Glutamatergic neuron (in vitro differentiated cells): ENCODE measurements at regions not wholly inside any gene's neighbourhood (a gene's known extent, or its start where the extent isn't known, plus 50 kb on each side); places are given as distances from the start of the nearest gene placed in this dataset.

Experiments
- DNase-seq: peaks from one replicate; pipeline ENCODE4 v3.0.0; 2022
- H3K27ac Mint-ChIP-seq: one replicate; pipeline ENCODE4 v1.8.0; 2020; ENCODE audit warnings: mild to moderate bottlenecking, mixed read lengths, inconsistent platforms; ENCODE audit not compliant: unreplicated experiment
- H3K27me3 Mint-ChIP-seq: one replicate; pipeline ENCODE4 v1.8.0; 2020; ENCODE audit warnings: mild to moderate bottlenecking, moderate library complexity, mixed read lengths, inconsistent platforms; ENCODE audit not compliant: unreplicated experiment
- H3K36me3 Mint-ChIP-seq: one replicate; pipeline ENCODE4 v1.8.0; 2020; ENCODE audit warnings: mild to moderate bottlenecking, mixed read lengths, inconsistent platforms; ENCODE audit not compliant: unreplicated experiment
- H3K4me1 Mint-ChIP-seq: one replicate; pipeline ENCODE4 v1.8.0; 2020; ENCODE audit warnings: mild to moderate bottlenecking, low read depth, mixed read lengths, inconsistent platforms; ENCODE audit not compliant: unreplicated experiment
- H3K4me3 Mint-ChIP-seq: one replicate; pipeline ENCODE4 v1.8.0; 2020; ENCODE audit warnings: mild to moderate bottlenecking, mixed read lengths, inconsistent platforms; ENCODE audit not compliant: unreplicated experiment
- H3K9me3 Mint-ChIP-seq: one replicate; pipeline ENCODE4 v1.8.0; 2020; ENCODE audit warnings: mild to moderate bottlenecking, moderate library complexity, mixed read lengths, inconsistent platforms; ENCODE audit not compliant: unreplicated experiment
- TF ChIP-seq, protein P1 (sequence below): fragments of 200-600 bp; sonication (generic); IDR thresholded peaks from one replicate; pipeline ENCODE4 v1.5.0; 2021; ENCODE audit not compliant: partially characterized antibody, unreplicated experiment

- Mint-ChIP-seq H3K36me3 (no peaks in the 10 kb centered on the region), H3K4me3 (no peak overlapping the region), H3K4me1 (peaks cover 10% of the 10 kb centered on the region), H3K27ac (no peak overlapping the region), H3K9me3 (no peaks in the 10 kb centered on the region), H3K27me3 (peaks cover 3% of the 10 kb centered on the region)
- TF ChIP-seq, protein P1, sequence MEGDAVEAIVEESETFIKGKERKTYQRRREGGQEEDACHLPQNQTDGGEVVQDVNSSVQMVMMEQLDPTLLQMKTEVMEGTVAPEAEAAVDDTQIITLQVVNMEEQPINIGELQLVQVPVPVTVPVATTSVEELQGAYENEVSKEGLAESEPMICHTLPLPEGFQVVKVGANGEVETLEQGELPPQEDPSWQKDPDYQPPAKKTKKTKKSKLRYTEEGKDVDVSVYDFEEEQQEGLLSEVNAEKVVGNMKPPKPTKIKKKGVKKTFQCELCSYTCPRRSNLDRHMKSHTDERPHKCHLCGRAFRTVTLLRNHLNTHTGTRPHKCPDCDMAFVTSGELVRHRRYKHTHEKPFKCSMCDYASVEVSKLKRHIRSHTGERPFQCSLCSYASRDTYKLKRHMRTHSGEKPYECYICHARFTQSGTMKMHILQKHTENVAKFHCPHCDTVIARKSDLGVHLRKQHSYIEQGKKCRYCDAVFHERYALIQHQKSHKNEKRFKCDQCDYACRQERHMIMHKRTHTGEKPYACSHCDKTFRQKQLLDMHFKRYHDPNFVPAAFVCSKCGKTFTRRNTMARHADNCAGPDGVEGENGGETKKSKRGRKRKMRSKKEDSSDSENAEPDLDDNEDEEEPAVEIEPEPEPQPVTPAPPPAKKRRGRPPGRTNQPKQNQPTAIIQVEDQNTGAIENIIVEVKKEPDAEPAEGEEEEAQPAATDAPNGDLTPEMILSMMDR: no peak
- DNase-seq: no peak
Measured at GRCh38 chr10:36448760-36449691, 676.4 kb upstream of the ANKRD30A start.

- no peak for DNase-seq
- Mint-ChIP-seq H3K36me3 (no peaks in the 10 kb centered on the region), H3K9me3 (no peaks in the 10 kb centered on the region), H3K27ac (no peak overlapping the region), H3K27me3 (peaks cover 3% of the 10 kb centered on the region), H3K4me1 (peaks cover 10% of the 10 kb centered on the region), H3K4me3 (no peak overlapping the region)
- TF ChIP-seq, protein P1: no peak
Measured at GRCh38 chr10:36446881-36447280, 678.5 kb upstream of the ANKRD30A start.

GRCh38 chr10:36443233-36443632 lies 682.2 kb upstream of the ANKRD30A start:
- no peak for DNase-seq
- Mint-ChIP-seq H3K4me3 (no peak overlapping the region), H3K27ac (no peak overlapping the region), H3K9me3 (no peaks in the 10 kb centered on the region), H3K36me3 (no peaks in the 10 kb centered on the region), H3K27me3 (no peaks in the 10 kb centered on the region), H3K4me1 (peaks cover 5% of the 10 kb centered on the region)
- TF ChIP-seq, protein P1: no peak

DNA sequence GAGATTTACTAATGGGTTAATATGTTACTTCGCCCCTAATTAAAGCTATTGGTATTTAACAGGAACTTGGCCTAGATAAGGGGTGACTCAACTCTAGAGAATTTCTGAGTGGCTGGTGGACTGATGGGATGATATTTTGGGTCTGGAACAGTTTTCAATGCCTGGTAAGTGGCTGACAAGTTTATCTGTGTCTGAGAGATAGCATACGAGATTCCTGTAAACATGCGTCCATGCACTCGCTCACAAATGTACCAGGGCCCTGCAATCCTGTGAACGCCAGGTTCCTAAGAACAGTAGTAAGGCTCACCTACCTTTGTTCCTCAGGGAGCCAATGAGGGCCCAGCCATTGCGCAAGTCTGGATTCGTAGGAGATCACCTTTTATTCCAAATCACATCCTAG lies 683.8 kb upstream of the ANKRD30A start:
- no peak for DNase-seq
- H3K27me3 Mint-ChIP-seq: no peaks in the 10 kb centered on the region
- no peaks in the 10 kb centered on the region for H3K9me3 Mint-ChIP-seq
- H3K27ac Mint-ChIP-seq: no peak overlapping the region
- TF ChIP-seq, protein P1: no peak
- no peak overlapping the region for H3K4me3 Mint-ChIP-seq
- H3K36me3 Mint-ChIP-seq: no peaks in the 10 kb centered on the region
- H3K4me1 Mint-ChIP-seq: peaks cover 5% of the 10 kb centered on the region

GRCh38 chr10:36440539-36440938 lies 684.9 kb upstream of the ANKRD30A start:
- Mint-ChIP-seq H3K27ac (no peak overlapping the region), H3K9me3 (no peaks in the 10 kb centered on the region), H3K27me3 (no peaks in the 10 kb centered on the region), H3K4me3 (no peak overlapping the region), H3K4me1 (peaks cover 5% of the 10 kb centered on the region), H3K36me3 (no peaks in the 10 kb centered on the region)
- DNase-seq: no peak
- TF ChIP-seq, protein P1: no peak
